Fibroblast of lung (primary cell): ENCODE measurements at regions not wholly inside any gene's neighbourhood (a gene's known extent, or its start where the extent isn't known, plus 50 kb on each side); places are given as distances from the start of the nearest gene placed in this dataset.

ENCODE experiments used
- DNase-seq, 2 donors: peaks; one replicate each; pipeline versions ENCODE4 v3.0.0 to v3.0.0-alpha.2; 2010; ENCODE audit warnings: low read depth in 2 of 2
- H2AFZ ChIP-seq: 2 replicates; pipeline ENCODE4 v1.5.1; 2012; ENCODE audit warnings: low read length, control low read depth, inconsistent platforms
- H3K27ac ChIP-seq: 2 replicates; pipeline ENCODE4 v1.5.1; 2011; ENCODE audit warnings: low read length, control low read depth; ENCODE audit not compliant: insufficient read depth
- H3K27me3 ChIP-seq: 2 replicates; pipeline ENCODE4 v1.5.1; 2011; ENCODE audit warnings: mild to moderate bottlenecking, low read length; ENCODE audit not compliant: control insufficient read depth, insufficient read depth
- H3K36me3 ChIP-seq: 2 replicates; pipeline ENCODE4 v1.5.1; 2011; ENCODE audit warnings: low read length; ENCODE audit not compliant: control insufficient read depth, insufficient read depth
- H3K4me1 ChIP-seq: 2 replicates; pipeline ENCODE4 v1.5.1; 2011; ENCODE audit warnings: low read length; ENCODE audit not compliant: control insufficient read depth, insufficient read depth; ENCODE audit errors: extremely low read depth
- H3K4me2 ChIP-seq: 2 replicates; pipeline ENCODE4 v1.5.1; 2011; ENCODE audit warnings: low read length, control low read depth; ENCODE audit not compliant: insufficient read depth; ENCODE audit errors: extremely low read depth
- H3K4me3 ChIP-seq, 4 experiments: fragments of 200-600 bp in 1 of 4; sonication (generic) in 1 of 4; replicated peaks in 1 of 4; 2 replicates each; pipeline ENCODE4 v1.5.1; 2011 to 2016; ENCODE audit warnings: low read length in 4 of 4, low read depth in 3 of 4, mild to moderate bottlenecking in 3 of 4, control low read depth in 2 of 4, inconsistent platforms in 1 of 4, mixed read lengths in 1 of 4; ENCODE audit not compliant: insufficient read depth in 1 of 4; ENCODE audit errors: control extremely low read depth in 1 of 4
- H3K79me2 ChIP-seq: 2 replicates; pipeline ENCODE4 v1.5.1; 2012; ENCODE audit warnings: mild to moderate bottlenecking, low read length, inconsistent platforms; ENCODE audit not compliant: control insufficient read depth, insufficient read depth
- H3K9ac ChIP-seq: 2 replicates; pipeline ENCODE4 v1.5.1; 2011; ENCODE audit warnings: mild to moderate bottlenecking, low read length, control low read depth; ENCODE audit not compliant: insufficient read depth
- H3K9me3 ChIP-seq: 2 replicates; pipeline ENCODE4 v1.5.1; 2012; ENCODE audit warnings: low read depth, low read length; ENCODE audit not compliant: control insufficient read depth, insufficient read depth
- H4K20me1 ChIP-seq: 2 replicates; pipeline ENCODE4 v1.5.1; 2011; ENCODE audit warnings: low read length; ENCODE audit not compliant: control insufficient read depth, insufficient read depth; ENCODE audit errors: extremely low read depth
- CTCF ChIP-seq, 2 donors: IDR thresholded peaks in 1 of 2; conservative IDR thresholded peaks in 1 of 2; 1 replicate in 1 of 2; 2 replicates in 1 of 2; pipeline ENCODE4 v1.5.1; 2011 to 2012; ENCODE audit warnings: low read length in 2 of 2, control low read depth in 1 of 2, inconsistent platforms in 1 of 2, low read depth in 1 of 2, mild to moderate bottlenecking in 1 of 2
- EZH2 ChIP-seq: IDR thresholded peaks from 2 replicates; pipeline ENCODE4 v1.5.1; 2012; ENCODE audit warnings: low read length, control low read depth, mild to moderate bottlenecking; ENCODE audit errors: missing control alignments

- no peaks in the 10 kb centered on the region for H3K79me2 ChIP-seq
- no peak overlapping the region for H3K4me3 ChIP-seq
- H3K4me2 ChIP-seq: no peak overlapping the region
- DNase-seq: peak in 1 of 2 donors; percentile 6
- H2AFZ ChIP-seq: no peak overlapping the region
- no peaks in the 10 kb centered on the region for H4K20me1 ChIP-seq
- no peaks in the 10 kb centered on the region for H3K9me3 ChIP-seq
- no peak overlapping the region for H3K27ac ChIP-seq
- no peak overlapping the region for H3K9ac ChIP-seq
- H3K4me1 ChIP-seq: no peaks in the 10 kb centered on the region
- no peaks in the 10 kb centered on the region for H3K27me3 ChIP-seq
- H3K36me3 ChIP-seq: no peaks in the 10 kb centered on the region
- TF ChIP-seq EZH2 (no peak), CTCF (conservative IDR thresholded peaks at IDR 0.05 in 1 of 2, IDR thresholded peaks at IDR 0.05 in 1 of 2; ENCODE audit: low read depth in 1 of 2, low read length in 2 of 2) (no peak)
These were observed 108.9 kb downstream of the INSIG2 start for GRCh38 chr2:118197011-118197675.

GRCh38 chr2:118190474-118190873, 102.2 kb downstream of the INSIG2 start:
- Histone ChIP-seq H3K36me3 (no peaks in the 10 kb centered on the region), H3K27me3 (no peaks in the 10 kb centered on the region), H3K9ac (no peak overlapping the region), H3K4me3 (no peak overlapping the region), H3K4me2 (no peak overlapping the region), H3K79me2 (no peaks in the 10 kb centered on the region), H4K20me1 (no peaks in the 10 kb centered on the region), H3K9me3 (no peaks in the 10 kb centered on the region), H3K4me1 (no peaks in the 10 kb centered on the region), H2AFZ (no peak overlapping the region), H3K27ac (no peak overlapping the region)
- DNase-seq: no peak
- TF ChIP-seq CTCF (conservative IDR thresholded peaks at IDR 0.05 in 1 of 2, IDR thresholded peaks at IDR 0.05 in 1 of 2; ENCODE audit: low read depth in 1 of 2, low read length in 2 of 2) (no peak), EZH2 (no peak)

GRCh38 chr2:118186858-118187254, 98.6 kb downstream of the INSIG2 start:
- Histone ChIP-seq H3K27me3 (peaks cover 2% of the 10 kb centered on the region), H2AFZ (peak overlapping the region; percentile 62), H3K9ac (no peak overlapping the region), H3K36me3 (no peaks in the 10 kb centered on the region), H3K79me2 (no peaks in the 10 kb centered on the region), H3K4me1 (no peaks in the 10 kb centered on the region), H3K4me2 (peak overlapping the region; percentile 80), H4K20me1 (no peaks in the 10 kb centered on the region), H3K9me3 (no peaks in the 10 kb centered on the region), H3K4me3 (peak overlapping the region in 2 of 4 experiments; percentile 80 to 88), H3K27ac (no peak overlapping the region)
- DNase-seq: no peak
- no peak for TF ChIP-seq CTCF (conservative IDR thresholded peaks at IDR 0.05 in 1 of 2, IDR thresholded peaks at IDR 0.05 in 1 of 2; ENCODE audit: low read depth in 1 of 2, low read length in 2 of 2)
- no peak for TF ChIP-seq EZH2
